Colonic mucosa (tissue), 4 donors: ENCODE measurements at regions not wholly inside any gene's neighbourhood (a gene's known extent, or its start where the extent isn't known, plus 50 kb on each side); places are given as distances from the start of the nearest gene placed in this dataset.

Source experiments
- DNase-seq: peaks from one replicate; pipeline ENCODE4 v3.0.0-alpha.2; 2020
- H3K27ac ChIP-seq: fragments of 200-600 bp; one replicate; pipeline ENCODE4 v1.8.0; 2021
- H3K27me3 ChIP-seq: fragments of 200-600 bp; one replicate; pipeline ENCODE4 v1.8.0; 2021
- H3K36me3 ChIP-seq: fragments of 200-600 bp; one replicate; pipeline ENCODE4 v1.8.0; 2021
- H3K4me1 ChIP-seq: fragments of 200-600 bp; one replicate; pipeline ENCODE4 v1.8.0; 2021; ENCODE audit warnings: mild to moderate bottlenecking
- H3K4me3 ChIP-seq: fragments of 200-600 bp; one replicate; pipeline ENCODE4 v1.8.0; 2021
- H3K9ac ChIP-seq, 2 donors: one replicate each; pipeline ENCODE4 v1.7.0; 2013; ENCODE audit warnings: control low read depth in 2 of 2, low read depth in 2 of 2, low read length in 2 of 2
- H3K9me3 ChIP-seq: fragments of 200-600 bp; one replicate; pipeline ENCODE4 v1.8.0; 2021
- intact Hi-C: fragments of 100-400 bp; cut with DNase I; formaldehyde crosslinking; loops from one replicate; pipeline ENCODE4 v1.14.1; 2022
- TF ChIP-seq, protein P1 (sequence below): fragments of 200-600 bp; IDR thresholded peaks from one replicate; pipeline ENCODE4 v1.8.0; 2022; ENCODE audit warnings: antibody characterized with exemption, mild to moderate bottlenecking
- donor health status: healthy.
- donor health status: DM: no; HTN: no; CAD: no.
- donor health status: DM: no; HTN: no; CAD: no.

DNA sequence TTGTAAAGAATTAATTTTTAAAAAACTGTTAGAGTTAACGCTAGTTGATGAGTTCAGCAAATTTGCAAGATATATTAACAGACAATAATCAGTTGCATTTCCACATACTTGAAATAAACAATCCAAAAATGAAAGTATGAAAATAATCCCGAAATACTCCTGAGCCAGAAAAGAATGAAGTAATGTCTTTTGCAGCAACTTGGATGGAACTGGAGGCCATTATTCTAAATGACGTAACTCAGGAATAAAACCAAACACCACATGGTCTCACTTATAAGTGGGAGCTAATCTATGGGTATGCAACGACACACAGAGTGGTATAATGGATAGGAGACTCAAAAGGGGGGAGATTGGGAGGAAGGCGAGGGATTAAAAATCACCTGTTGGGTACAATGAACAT, 872.9 kb upstream of the GJE1 start:
- Histone ChIP-seq H3K9me3 (no peaks in the 10 kb centered on the region), H3K27ac (no peak overlapping the region), H3K27me3 (no peaks in the 10 kb centered on the region), H3K4me1 (no peaks in the 10 kb centered on the region), H3K4me3 (no peak overlapping the region), H3K36me3 (no peaks in the 10 kb centered on the region), H3K9ac (no peak overlapping the region)
- DNase-seq = no peak
- intact Hi-C loops = no loop called here
- TF ChIP-seq, protein P1, sequence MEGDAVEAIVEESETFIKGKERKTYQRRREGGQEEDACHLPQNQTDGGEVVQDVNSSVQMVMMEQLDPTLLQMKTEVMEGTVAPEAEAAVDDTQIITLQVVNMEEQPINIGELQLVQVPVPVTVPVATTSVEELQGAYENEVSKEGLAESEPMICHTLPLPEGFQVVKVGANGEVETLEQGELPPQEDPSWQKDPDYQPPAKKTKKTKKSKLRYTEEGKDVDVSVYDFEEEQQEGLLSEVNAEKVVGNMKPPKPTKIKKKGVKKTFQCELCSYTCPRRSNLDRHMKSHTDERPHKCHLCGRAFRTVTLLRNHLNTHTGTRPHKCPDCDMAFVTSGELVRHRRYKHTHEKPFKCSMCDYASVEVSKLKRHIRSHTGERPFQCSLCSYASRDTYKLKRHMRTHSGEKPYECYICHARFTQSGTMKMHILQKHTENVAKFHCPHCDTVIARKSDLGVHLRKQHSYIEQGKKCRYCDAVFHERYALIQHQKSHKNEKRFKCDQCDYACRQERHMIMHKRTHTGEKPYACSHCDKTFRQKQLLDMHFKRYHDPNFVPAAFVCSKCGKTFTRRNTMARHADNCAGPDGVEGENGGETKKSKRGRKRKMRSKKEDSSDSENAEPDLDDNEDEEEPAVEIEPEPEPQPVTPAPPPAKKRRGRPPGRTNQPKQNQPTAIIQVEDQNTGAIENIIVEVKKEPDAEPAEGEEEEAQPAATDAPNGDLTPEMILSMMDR = no peak

DNA sequence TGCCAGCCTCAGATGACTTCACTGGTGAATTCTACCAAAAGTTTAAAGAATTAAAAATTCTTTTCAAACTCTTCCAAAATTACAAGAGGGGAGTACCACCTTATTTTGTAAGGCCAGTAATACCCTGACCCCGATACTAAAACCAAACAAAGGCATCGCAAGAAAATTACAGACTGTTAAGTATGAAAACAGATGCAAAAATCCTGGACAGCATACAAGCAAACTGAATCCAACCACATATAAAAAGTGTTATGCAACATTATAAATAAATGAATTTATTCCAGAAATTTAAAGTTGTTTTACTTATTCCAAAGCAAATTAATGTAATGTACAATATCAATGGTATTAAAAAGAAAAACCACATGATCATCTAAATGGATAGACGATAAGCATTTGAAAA, 873.6 kb upstream of the GJE1 start:
- intact Hi-C loops = no loop called here
- TF ChIP-seq, protein P1 = no peak
- no peak overlapping the region for H3K9ac ChIP-seq

DNA sequence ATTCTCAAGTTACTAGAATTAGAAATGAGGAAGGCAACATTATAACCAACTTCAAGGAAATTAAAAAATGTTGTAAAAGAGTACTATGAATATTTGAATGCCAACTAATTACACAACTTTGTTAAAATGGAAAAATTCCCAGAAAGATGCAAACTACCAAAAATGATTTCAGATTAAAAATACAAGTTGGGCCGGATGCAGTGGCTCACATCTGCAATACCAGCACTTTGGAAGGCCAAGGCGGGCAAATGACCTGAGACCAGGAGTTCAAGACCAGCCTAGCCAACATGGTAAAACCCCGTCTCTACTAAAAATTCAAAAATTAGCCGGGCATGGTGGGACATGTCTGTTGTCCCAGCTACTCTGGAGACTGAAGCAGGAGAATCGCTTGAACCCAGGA, 874.2 kb upstream of the GJE1 start:
- Histone ChIP-seq H3K9ac (no peak overlapping the region), H3K27me3 (no peaks in the 10 kb centered on the region), H3K27ac (no peak overlapping the region), H3K36me3 (no peaks in the 10 kb centered on the region), H3K9me3 (no peaks in the 10 kb centered on the region), H3K4me3 (no peak overlapping the region), H3K4me1 (no peaks in the 10 kb centered on the region)
- TF ChIP-seq, protein P1 = no peak
- intact Hi-C loops = no loop called here
- DNase-seq = no peak

More for the DNA sequence above, 873.6 kb upstream of the GJE1 start:
- H3K4me1 ChIP-seq = no peaks in the 10 kb centered on the region
- no peaks in the 10 kb centered on the region for H3K27me3 ChIP-seq
- no peak for DNase-seq
- no peak overlapping the region for H3K4me3 ChIP-seq
- no peaks in the 10 kb centered on the region for H3K36me3 ChIP-seq
- H3K9me3 ChIP-seq = no peaks in the 10 kb centered on the region
- no peak overlapping the region for H3K27ac ChIP-seq

DNA sequence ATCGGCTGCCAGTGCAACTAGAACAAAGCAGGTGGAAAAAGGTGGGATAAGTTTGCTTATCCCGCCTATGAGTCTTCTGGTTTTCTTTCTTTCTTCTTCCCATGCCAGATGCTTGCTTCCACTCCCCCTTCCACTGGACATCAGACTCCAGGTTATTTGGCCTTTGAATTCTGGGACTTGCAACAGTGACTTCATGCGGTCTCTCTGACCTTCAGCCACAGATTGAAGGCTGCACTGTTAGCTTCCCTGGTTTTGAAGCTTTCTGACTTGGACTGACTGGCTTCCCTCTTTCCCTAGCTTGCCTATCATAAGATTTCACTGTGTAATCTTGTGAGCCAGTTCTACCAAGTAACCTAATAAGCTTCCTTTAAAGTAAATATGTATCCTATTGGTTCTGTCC, 878.4 kb upstream of the GJE1 start:
- H3K9me3 ChIP-seq = no peaks in the 10 kb centered on the region
- no peak for DNase-seq
- no peaks in the 10 kb centered on the region for H3K36me3 ChIP-seq
- intact Hi-C loops = no loop called here
- H3K4me3 ChIP-seq = no peak overlapping the region
- no peaks in the 10 kb centered on the region for H3K27me3 ChIP-seq
- H3K9ac ChIP-seq = no peak overlapping the region
- H3K4me1 ChIP-seq = no peaks in the 10 kb centered on the region
- TF ChIP-seq, protein P1 = no peak
- H3K27ac ChIP-seq = no peak overlapping the region

DNA sequence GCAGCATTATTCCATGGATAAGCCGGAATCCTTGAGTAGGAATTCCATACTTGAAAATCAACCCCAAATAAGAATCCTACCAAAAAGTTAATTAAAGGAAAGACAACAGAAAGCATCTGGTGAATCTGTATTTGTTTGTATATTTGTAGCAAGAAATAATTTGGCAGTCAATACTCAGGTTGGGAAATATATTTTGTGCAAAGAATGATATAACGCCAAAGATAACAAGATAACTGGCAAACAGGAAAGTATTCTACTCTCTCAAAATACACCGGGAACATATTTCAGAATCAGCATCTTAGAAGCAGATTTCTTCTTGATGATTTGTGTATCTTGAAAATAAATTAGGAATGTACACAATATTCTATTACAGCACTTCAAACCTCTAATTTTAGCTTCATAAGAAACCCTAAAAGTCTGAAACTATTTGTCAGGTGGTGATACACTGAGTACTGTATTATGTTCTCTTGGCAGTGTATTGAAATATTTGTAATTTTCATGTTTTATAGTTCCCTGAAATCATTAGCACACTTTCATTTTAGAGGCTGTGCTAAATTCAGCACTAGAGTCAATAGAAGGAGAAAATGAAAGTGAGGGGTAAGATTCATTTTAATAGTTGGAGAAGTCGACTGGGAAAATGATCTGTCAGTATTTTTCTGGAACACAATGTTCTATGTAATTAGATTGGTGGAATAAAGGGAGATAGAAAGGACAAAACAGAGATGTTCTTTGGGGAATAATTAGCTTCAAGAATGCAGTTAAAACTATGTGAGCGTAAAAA, 879.7 kb upstream of the GJE1 start:
- no peak overlapping the region for H3K27ac ChIP-seq
- no peaks in the 10 kb centered on the region for H3K9me3 ChIP-seq
- no peaks in the 10 kb centered on the region for H3K4me1 ChIP-seq
- H3K27me3 ChIP-seq = no peaks in the 10 kb centered on the region
- intact Hi-C loops = no loop called here
- H3K9ac ChIP-seq = no peak overlapping the region
- no peak overlapping the region for H3K4me3 ChIP-seq
- DNase-seq = no peak
- TF ChIP-seq, protein P1 = no peak
- H3K36me3 ChIP-seq = no peaks in the 10 kb centered on the region
